Spleen (tissue), 7 donors: ENCODE measurements at regions not wholly inside any gene's neighbourhood (a gene's known extent, or its start where the extent isn't known, plus 50 kb on each side); places are given as distances from the start of the nearest gene placed in this dataset.

Experiments
- POLR2A ChIP-seq, 3 donors: fragments of 450-650 bp; IDR thresholded peaks; one replicate each; pipeline ENCODE4 v1.5.1; 2017; ENCODE audit warnings: antibody characterized with exemption in 3 of 3, mild to moderate bottlenecking in 1 of 3
- POLR2AphosphoS5 ChIP-seq, 3 donors: sonication (generic); formaldehyde crosslinking; IDR thresholded peaks; one replicate each; pipeline ENCODE4 v1.5.1; 2017; ENCODE audit warnings: antibody characterized with exemption in 3 of 3
- TF ChIP-seq, protein P1 (sequence below), 11 experiments: fragments of 200-600 bp in 7 of 11; fragments of 450-650 bp in 4 of 11; sonication (generic) in 4 of 11; IDR thresholded peaks in 8 of 11; conservative IDR thresholded peaks in 3 of 11; 1 replicate in 7 of 11; 2 replicates in 4 of 11; pipeline versions ENCODE4 v1.4.0 to v1.8.0; 2016 to 2021; ENCODE audit warnings: antibody characterized with exemption in 11 of 11, inconsistent platforms in 4 of 11, mild to moderate bottlenecking in 1 of 11
- donor health status: DM: no; HTN: no; CAD: no; lungs with moderate emphysema.
- donor health status: DM: no; HTN: no; CAD: no.
- donor health status: DM: no; HTN: no; CAD: no.

DNA sequence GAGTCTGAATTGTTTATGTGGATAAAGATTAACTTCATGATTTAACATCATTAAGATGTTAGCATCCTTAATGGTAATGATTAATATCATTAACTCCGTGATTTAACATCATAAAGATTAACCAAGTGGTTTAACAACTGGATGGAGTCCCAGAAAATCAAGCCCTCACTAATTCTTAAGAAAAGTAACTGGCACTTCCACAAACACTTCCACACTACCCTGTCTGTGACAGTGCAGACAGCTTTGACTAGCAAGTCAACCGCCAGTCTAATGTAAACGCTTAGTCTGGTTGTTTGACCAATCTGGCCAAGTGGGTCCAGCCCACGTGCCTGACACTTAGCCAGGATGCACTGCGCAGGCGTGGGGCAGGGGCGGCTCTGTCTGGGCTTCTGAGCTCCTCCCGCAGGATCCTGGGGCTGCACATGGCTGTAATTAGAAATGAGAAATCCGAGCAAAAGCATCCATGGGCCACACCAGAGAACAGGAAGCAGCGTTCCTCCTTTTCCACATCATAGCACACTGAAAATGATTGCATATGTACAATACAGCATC, 424.2 kb downstream of the FOXA2 start:
- TF ChIP-seq, protein P1, sequence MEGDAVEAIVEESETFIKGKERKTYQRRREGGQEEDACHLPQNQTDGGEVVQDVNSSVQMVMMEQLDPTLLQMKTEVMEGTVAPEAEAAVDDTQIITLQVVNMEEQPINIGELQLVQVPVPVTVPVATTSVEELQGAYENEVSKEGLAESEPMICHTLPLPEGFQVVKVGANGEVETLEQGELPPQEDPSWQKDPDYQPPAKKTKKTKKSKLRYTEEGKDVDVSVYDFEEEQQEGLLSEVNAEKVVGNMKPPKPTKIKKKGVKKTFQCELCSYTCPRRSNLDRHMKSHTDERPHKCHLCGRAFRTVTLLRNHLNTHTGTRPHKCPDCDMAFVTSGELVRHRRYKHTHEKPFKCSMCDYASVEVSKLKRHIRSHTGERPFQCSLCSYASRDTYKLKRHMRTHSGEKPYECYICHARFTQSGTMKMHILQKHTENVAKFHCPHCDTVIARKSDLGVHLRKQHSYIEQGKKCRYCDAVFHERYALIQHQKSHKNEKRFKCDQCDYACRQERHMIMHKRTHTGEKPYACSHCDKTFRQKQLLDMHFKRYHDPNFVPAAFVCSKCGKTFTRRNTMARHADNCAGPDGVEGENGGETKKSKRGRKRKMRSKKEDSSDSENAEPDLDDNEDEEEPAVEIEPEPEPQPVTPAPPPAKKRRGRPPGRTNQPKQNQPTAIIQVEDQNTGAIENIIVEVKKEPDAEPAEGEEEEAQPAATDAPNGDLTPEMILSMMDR (IDR thresholded peaks at IDR 0.05 in 8 of 11, conservative IDR thresholded peaks at IDR 0.05 in 3 of 11): no peak
- TF ChIP-seq POLR2AphosphoS5 (IDR thresholded peaks at IDR 0.05) (no peak), POLR2A (IDR thresholded peaks at IDR 0.05) (no peak)
